GM11168 (cell line): ENCODE measurements at regions not wholly inside any gene's neighbourhood (a gene's known extent, or its start where the extent isn't known, plus 50 kb on each side); places are given as distances from the start of the nearest gene placed in this dataset.
"Not testable (repeated sequence)": the region's sequence is repeated elsewhere in the genome, so short reads cannot be mapped to it uniquely, and the experiment has no call there.

Source experiments
- in situ Hi-C: fragments of 300-500 bp; cut with MboI; formaldehyde crosslinking; loops from one replicate; pipeline ENCODE4 v1.12.0; 2022; ENCODE audit warnings: low sequenced_read_pairs; ENCODE audit not compliant: unreplicated experiment

GRCh38 chr9:106035806-106036205, 341.5 kb downstream of the TMEM38B start:
- in situ Hi-C loops, result no loop called here

GRCh38 chr9:106038266-106039001, 344.1 kb downstream of the TMEM38B start:
- in situ Hi-C loops, result no loop called here

- in situ Hi-C loops, result no loop called here
Measured at GRCh38 chr9:106039151-106039935, 345.0 kb downstream of the TMEM38B start.

GRCh38 chr9:106041920-106042319, 347.6 kb downstream of the TMEM38B start:
- in situ Hi-C loops, result not testable (repeated sequence)

- in situ Hi-C loops, result no loop called here
Measured at GRCh38 chr9:106051545-106051944, 357.2 kb downstream of the TMEM38B start.

- in situ Hi-C loops, result no loop called here
Measured at GRCh38 chr9:106052166-106052565, 357.8 kb downstream of the TMEM38B start.

GRCh38 chr9:106052735-106053134, 358.4 kb downstream of the TMEM38B start:
- in situ Hi-C loops, result no loop called here

GRCh38 chr9:106056328-106056727, 362.0 kb downstream of the TMEM38B start:
- in situ Hi-C loops, result no loop called here

- in situ Hi-C loops, result no loop called here
Measured at GRCh38 chr9:106058460-106058859, 364.1 kb downstream of the TMEM38B start.

GRCh38 chr9:106059886-106060285, 365.5 kb downstream of the TMEM38B start:
- in situ Hi-C loops, result no loop called here

GRCh38 chr9:106060885-106061284, 366.5 kb downstream of the TMEM38B start:
- in situ Hi-C loops, result no loop called here

- in situ Hi-C loops, result no loop called here
Measured at GRCh38 chr9:106062250-106062649, 367.9 kb downstream of the TMEM38B start.

- in situ Hi-C loops, result no loop called here
Measured at GRCh38 chr9:106065136-106065535, 370.8 kb downstream of the TMEM38B start.

GRCh38 chr9:106065579-106066214, 371.4 kb downstream of the TMEM38B start:
- in situ Hi-C loops, result no loop called here

- in situ Hi-C loops, result no loop called here
Measured at GRCh38 chr9:106066940-106067524, 372.7 kb downstream of the TMEM38B start.

GRCh38 chr9:106069241-106069640, 374.9 kb downstream of the TMEM38B start:
- in situ Hi-C loops, result no loop called here

- in situ Hi-C loops, result no loop called here
Measured at GRCh38 chr9:106072421-106072820, 378.1 kb downstream of the TMEM38B start.

- in situ Hi-C loops, result no loop called here
Measured at GRCh38 chr9:106074006-106074405, 379.7 kb downstream of the TMEM38B start.

GRCh38 chr9:106075236-106075959, 381.1 kb downstream of the TMEM38B start:
- in situ Hi-C loops, result no loop called here

GRCh38 chr9:106075960-106076327, 381.6 kb downstream of the TMEM38B start:
- in situ Hi-C loops, result no loop called here
